NCI-H1417 (cell line): ENCODE measurements at regions not wholly inside any gene's neighbourhood (a gene's known extent, or its start where the extent isn't known, plus 50 kb on each side); places are given as distances from the start of the nearest gene placed in this dataset.
"Not testable (repeated sequence)": the region's sequence is repeated elsewhere in the genome, so short reads cannot be mapped to it uniquely, and the experiment has no call there.

Experiments
- DNase-seq, 3 experiments: peaks; one replicate each; lab custom pipeline; 2025; lab: John Stamatoyannopoulos, UW

DNA sequence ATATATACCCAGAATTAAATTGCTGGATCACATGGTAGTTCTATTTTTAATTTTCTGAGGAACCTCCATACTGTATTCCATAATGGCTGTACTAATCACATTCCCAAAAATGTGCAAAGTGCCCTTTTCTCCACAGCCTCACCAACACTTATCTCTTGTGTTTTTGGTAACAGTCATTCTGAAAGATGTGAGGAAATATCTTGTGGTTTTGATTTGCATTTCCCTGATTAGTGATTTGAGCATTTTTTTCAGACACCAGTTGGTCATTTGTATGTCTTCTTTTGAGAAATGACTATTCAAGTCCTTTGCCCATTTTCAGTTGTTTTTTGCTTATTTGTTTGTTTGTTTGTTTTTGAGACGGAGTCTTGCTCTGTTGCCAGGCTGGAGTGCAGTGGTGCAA lies 98.1 kb upstream of the SIMC1 start:
- DNase-seq: not testable (repeated sequence)

DNA sequence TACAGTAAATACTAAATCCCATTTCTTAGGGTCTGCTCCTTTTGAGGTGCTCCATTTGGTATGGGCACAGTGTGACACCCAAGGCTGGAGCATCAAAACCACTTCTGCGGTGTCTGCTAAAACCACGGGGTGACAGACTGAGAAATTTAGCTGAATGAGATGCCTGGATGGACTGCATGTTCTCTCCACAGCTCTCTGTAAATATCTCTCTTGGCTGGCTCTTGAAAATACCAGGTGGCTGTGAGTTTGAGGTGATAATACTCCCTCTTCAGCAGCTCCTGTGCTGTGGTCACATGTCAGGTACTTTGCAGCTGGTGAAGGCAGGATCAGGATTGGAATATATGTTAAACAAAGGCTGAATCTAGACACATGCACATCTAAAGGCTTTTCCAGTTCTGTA lies 93.7 kb upstream of the SIMC1 start:
- DNase-seq: peak in 2 of 3 experiments; percentile 8 to 48

DNA sequence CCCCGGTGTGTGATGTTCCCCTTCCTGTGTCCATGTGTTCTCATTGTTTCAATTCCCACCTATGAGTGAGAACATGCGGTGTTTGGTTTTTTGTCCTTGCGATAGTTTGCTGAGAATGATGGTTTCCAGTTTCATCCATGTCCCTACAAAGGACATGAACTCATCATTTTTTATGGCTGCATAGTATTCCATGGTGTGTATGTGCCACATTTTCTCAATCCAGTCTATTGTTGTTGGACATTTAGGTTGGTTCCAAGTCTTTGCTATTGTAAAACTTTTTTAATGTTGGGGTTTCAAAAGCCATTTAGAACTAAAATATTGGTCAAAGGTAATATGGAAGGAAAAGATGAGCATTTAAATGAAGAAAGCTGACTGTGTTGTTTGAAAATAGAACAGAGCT lies 88.3 kb upstream of the SIMC1 start:
- not testable (repeated sequence) for DNase-seq

DNA sequence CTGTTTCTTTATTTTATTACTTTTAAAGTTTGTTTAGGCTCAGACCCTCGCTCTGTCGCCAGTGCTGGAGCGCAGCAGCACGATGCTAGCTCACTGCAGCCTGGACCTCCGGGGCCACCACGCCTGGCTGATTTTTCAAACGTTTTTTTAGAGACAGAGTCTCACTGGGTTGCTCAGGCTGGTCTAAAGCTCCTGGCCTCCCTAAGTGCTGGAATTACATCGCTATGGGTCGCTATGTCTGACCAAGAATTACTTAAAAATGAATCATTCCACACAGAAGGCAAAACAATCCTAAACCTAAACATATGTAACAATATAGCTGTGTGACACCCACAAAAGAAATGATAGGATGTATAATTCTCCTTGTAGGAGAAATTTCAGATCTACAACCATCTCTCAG lies 86.9 kb upstream of the SIMC1 start:
- DNase-seq: no peak

DNA sequence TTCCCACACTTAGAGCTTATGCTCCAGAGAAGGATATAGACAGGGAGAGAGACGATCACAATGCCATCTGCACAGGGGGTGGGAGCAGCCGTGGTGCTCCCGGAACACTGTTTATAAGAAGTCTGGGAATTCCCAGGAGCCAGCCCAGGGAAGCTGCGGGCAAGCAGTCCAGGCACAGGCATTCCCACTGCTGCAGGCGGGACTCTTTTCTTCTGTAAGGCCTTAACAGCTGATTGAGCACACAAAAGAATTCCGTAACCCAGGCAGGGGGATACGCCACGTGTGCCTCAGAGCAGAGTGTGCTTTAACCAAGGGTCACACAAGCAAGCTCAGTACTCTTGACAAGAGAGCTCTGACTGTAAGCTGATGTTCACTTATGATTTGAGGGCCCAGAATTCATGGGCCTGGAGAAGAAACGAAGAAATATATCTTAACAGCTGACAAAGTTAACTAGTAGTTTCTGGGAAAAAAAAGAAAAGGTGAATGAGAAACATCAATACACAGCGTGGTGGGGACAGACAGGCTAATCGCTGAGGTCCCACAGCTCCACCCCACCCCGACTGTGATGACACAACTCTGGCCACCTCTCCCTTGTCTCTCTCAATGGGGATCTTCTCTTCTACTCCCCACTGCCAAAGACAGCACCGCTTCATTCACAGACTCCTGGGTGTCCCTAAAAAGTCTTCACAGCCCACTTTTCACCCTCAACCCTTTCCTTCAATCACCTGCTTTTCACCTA lies 85.9 kb upstream of the SIMC1 start:
- peak in 1 of 3 experiments; percentile 14 for DNase-seq

DNA sequence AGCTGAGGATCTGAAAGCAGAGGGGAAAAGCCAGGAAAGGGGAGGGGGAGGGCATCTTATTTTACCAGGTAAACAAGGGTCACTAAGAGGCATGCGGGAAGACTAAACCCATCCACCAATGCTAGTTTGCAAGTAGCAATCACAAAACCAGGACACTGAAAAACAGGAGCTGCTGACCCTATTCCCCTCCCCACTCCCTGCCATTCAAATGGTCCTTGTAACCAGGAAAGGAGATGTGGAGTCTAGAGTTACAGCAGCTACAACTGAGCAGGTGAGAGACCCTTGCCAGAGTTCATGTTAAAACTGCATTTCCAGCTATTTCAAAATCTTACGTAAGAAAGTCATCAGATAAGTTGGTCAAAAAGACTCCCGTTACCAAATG lies 85.3 kb upstream of the SIMC1 start:
- no peak for DNase-seq

DNA sequence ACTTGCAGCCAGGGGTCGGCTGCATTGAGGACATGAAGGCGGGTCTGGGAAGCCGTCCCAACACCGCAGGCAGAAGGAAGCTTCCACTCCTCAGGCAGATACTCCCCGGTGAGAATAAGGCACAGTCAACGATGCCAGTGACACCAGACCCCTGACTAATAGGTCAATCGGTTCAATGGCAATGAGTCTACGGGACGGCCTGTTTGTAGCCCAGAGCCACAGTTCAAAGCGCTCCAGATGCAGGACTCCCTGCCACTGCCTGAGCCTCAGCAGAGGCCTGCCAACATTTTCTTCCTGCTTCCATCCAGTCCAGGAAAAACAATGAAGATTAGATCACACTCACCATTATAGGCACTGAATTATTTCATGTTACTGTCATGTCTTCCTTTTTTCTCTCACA lies 84.5 kb upstream of the SIMC1 start:
- no peak for DNase-seq

DNA sequence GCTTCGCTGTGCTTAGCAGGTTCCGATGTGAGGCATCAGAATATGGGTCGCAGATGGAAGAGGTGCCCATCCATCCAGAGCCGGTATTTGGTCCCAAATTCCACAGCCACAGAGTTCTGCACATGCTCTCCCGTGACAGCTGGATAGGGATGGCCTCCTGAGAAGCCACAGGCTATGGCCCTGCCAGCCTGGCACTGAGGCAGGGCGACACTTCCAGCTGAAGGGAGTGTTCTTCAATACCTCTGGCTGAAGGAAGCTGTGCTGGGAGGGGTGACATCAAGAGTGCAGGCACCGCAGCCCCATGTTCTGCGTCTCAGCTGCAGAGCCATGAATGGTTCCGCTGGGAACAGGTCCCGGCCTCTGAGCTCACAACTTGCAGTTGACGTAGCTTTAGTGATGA lies 83.4 kb upstream of the SIMC1 start:
- DNase-seq: no peak

DNA sequence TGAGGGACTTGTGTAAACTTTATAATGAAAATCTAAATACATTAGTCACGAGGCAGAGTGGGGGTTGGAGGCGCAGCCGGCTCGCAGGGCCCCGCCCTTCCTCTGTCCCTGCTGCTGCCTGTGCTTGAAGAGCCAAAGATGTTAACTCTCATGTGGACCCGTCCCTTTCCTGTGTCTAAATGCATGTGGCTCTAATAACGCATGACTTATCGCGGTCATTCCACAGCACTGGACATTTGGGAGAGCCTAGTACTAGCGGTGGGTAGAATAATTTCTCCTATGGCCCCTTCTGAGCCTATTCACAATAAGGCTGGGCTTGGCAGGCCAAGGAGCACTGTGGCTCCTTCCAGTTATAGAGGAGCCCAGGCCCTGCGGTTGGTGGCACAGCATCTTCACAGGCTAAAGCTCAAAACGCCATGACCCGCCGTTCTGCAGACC lies 82.3 kb upstream of the SIMC1 start:
- DNase-seq: no peak

DNA sequence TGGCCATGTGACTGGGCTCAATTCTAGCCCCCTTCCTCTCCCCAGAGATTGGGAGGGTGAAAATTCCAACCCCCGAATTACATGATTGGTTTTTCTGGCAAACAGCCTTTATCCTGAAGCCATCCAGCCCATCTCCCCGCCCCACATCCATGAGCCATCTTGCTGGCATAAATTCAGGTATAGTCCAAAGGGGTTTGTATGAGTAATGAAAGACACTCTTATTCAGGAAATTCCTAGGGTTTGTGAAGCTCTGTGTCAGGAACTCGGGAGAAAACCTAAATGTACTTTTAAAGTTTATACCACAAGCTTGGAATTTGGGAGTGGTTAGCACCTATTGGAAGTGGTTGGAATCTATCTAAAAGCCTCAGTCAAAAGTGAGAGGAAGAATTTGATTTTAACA lies 80.6 kb upstream of the SIMC1 start:
- DNase-seq: no peak

DNA sequence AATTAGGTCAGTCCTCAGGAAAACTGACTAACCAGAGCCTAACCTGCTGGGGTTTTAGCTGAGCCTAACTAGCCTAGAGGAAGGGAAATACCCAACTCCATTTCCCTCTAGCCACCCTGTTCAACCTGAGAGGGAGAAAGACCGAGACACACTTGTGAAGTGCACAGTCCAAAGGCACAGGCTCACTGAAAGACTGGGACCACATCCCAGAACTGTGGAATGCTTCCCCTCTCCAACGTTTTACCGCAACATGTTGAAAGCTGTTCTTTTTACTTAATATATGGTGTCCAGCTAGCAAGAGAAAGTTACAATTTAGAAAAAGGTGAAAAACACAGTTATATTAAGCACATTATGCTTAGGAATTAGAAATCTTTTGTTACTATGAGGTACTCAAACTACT lies 76.8 kb upstream of the SIMC1 start:
- DNase-seq: no peak

DNA sequence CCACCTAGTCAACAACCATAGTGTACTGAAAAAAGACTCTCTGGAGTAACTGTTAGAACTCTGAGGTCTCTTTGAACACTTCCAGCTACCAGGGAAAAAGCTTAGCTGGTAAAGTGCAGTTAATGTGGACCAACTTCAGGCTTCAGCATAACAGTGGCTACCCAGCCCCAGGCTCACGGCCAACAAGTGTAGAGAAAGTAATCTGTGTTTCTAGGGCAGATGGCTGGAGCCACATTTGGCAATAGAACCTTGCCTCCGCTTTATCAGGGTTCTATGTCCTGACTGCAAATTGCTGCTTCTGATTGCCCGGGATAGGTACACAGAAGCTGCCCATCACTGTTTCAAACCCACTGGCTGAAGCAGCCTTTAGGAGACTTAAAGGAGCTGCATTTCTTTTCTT lies 76.0 kb upstream of the SIMC1 start:
- no peak for DNase-seq

DNA sequence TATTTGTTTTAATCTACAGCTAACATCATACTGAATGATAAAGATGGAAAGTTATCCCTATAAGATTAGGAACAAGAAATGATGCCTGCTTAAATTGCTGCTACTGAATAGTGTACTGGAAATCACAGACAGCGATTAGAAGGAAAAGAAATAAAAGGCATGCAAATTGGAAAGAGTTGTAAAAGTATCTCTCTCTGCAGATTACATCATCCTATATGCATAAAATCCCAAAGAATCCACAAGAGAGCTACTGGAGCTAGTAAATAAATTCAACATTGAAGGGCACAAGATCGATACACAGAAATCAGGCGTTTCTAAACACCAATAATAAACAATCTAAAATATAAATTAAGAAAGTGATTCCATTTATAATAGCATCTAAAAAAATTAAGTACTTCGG lies 75.3 kb upstream of the SIMC1 start:
- no peak for DNase-seq

DNA sequence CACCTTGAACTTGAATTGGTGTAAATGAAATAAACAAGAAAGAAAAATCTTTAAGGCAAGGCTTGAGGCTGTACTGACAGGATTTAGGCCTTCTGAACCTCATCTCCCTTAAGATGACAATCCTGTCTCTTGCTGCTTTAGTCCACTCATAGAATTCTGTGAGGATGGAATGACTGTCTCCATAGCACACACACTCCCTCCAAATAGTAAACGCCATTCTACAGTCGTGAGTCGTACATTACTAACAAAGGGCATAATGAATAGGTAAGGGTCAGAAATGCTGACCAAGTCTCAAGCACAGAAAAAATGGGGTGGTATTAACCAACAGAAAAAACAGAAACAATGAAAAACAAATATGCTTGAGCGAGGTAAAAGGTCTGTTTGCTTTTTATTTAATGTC lies 71.8 kb upstream of the SIMC1 start:
- peak in 1 of 3 experiments; percentile 27 for DNase-seq

DNA sequence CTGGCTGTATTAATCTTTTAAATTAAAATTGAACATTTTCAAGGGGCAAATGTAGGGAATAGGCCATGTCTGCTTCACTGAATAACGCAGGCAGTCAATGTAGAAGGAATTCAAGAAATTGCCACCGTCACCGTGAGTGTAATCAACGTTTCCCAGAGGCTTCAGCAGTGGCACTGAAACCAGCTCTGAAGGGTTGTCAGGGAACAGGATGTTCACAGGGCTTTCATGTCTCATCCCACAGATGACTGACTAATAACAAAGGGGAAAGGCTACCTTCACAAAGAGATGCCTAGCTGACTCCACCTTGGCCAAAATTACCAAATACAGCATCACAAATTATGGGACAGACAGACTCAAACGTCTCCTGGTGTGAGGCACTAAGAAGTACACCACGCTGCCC lies 70.4 kb upstream of the SIMC1 start:
- DNase-seq: peak in 1 of 3 experiments; percentile 5

DNA sequence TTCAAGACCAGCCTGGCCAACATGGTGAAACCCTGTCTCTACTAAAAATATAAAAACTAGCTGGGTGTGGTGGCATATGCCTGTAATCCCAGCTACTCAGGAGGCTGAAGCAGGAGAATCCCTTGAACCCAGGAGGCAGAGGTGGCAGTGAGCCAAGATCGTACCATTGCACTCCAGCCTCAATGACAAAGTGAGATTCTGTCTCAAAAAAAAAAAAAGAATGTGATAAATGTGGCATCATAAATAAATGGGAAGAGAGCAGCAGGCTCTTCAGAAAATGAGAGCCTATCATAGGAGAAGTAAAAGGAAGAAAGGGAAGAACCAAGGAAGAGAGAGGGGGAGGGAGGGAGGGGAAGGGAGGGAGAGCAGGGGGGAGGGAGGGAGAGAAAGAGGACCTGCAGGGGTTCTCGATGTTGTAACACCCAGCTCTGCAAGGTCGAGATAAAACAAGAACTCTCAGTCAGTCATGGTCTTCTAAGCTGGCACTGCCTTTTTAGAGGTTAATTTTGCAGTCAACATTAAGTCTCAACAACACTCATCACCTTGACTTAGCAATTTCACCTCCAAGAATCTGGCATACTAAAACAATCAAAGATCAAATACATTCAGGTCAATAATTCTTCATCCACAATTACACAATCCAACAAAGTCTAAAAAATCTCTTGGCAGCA lies 68.7 kb upstream of the SIMC1 start:
- DNase-seq: no peak

DNA sequence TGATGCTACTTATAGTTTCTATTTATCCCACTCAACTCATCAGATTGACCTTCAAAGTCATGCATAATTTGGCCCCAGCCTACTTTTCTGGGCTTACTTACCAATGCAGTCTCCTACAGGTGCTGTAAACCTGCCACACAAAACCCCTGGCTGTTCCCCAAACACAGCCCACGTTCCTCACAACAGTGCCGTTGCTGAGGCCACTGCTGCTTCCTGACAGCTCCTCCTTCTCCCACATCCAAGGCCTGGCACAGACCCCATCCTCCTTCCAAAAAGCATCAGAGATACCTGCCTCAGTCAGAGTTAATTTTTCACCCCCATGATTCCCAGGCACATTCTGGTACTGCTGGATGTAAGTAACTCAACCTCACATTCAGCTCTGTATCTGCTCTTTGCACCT lies 68.1 kb upstream of the SIMC1 start:
- no peak for DNase-seq

DNA sequence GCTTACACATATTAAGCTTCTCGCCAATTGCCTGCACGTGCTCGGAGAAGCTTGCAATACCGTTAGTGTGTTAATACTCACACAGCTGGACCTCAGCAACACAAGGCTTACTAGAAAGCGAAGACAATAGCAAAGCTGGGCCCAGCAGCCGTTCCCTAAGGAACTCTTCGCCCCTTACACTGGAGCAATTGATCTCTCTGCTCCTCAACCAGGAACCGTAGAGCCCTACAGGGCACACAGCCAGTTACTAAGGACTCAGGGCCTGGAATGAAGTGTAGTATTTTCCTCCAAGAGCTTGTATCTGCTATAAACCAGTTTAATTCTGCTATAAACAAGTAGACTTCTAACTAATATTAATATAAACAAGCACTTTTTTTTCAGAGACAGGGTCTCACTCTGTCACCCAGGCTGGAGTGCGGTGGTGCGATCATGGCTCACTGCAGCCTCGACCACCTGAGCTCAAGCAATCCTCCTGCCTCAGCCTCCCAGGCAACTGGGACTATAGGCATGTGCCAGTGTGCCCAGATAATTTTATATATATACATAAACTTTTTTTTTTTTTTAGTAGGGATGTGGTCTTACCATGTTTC lies 67.0 kb upstream of the SIMC1 start:
- no peak for DNase-seq

DNA sequence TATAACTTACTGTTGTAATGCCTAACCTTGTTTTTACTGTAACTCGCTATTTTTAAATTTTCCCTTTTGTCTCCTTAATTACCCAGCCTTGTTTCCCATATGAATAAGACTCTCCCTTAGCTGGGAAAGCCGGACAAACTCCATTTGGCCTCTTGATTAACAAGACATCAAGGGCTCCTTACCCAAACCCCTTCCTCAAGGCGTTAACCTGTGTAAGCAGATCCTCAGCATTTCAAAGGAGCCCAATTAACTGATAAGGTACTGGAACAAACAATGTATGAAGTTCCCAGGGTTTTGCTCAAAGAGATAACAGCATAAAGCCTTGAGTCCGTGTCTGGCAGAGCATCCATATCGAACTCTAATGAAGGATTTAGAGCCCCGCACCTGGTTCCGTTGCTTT lies 66.0 kb upstream of the SIMC1 start:
- DNase-seq: no peak

DNA sequence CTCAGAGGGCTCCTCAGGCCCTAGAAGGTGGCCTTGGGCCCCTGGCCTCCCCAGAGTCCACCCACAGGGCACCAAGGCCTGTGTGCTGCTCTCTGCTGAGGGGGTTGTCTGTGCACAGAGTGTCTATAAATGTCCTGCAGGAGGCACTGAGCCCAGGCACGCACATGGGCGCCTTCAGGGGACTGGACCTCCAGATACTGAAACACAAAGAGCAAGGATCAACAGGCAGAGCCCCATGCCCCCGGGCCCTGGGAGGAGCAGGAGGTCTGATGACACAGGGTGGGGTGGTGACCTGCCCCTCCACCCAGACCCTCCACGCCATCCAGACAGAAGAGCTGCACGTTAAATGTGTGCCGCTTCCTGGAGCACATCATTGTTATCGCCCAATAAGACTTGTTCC lies 64.6 kb upstream of the SIMC1 start:
- no peak for DNase-seq

DNA sequence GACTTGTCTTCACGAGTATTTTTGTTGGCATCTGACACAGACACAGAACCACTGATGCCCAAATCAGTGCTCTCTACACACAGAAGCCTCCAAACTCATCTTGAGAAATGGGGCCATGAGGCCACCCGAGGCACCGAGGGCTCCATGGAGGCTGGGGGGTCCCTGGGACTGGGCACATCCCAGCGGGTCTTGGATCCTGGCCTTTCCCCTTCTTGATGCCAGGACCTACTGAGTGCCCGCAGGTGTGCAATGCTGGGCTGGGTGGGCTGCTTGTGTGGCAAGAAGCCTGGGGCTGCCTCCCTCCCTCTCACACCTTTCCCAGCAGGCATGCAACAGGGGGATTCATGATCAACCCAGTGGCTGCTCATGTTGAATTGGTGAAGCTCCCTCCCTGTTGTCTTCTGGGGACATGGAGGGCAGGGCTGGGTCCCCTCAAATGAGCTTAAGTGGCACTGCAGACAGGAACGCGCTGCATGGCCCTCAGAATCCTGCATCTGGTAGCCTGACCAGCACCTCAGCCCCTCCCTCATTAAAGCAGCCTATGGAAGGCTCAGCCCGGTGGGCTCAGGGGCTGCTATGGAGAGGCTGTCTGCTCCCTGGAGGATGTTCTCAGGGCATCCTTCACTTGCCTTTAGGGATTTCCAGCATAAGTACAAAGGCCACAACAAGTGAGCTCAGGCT lies 63.7 kb upstream of the SIMC1 start:
- no peak for DNase-seq

DNA sequence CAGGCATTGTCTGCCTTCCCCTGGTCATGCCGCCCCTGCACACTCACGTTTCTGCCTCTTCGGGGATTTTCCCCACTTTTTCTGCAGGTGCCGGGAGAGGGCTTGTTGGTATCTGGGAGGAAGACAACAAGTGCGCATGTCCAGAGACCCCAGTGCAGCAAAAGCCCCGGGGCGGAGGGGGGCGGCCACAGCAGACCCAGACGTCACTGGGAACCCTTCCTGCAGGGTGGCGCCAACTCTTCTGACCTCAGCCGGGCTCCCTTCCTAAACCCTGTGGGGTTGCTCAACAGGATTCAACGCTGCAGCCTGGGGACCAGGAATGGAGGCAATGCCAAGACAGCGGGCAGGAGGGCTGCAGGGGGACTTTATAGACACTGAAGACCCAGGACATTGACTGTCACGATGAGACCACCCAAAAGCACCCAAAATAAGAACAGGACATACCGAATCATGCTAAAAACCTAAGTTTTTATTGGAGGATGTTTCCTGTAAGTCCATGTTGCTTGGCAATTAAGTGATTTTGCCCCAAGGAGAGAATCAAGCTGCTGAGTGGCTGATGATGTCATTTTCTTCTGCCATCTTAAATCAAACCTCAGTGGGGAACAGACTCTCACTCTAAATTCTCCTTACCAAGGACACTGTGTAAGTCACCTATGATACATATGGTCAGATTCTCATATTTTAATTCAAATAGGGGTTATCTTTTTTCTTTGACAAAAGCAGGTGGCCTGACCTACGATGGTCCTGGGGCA lies 62.9 kb upstream of the SIMC1 start:
- DNase-seq: no peak
